IMR-90 (cell line): ENCODE measurements at regions not wholly inside any gene's neighbourhood (a gene's known extent, or its start where the extent isn't known, plus 50 kb on each side); places are given as distances from the start of the nearest gene placed in this dataset.

ENCODE experiments used
- ATAC-seq: fragments of 200-7000 bp; cut with Tn5 transposase; 2 replicates; pipeline ENCODE4 v1.9.1; 2020; ENCODE audit warnings: low read depth, mild to moderate bottlenecking, moderate library complexity
- BruUV-seq: library from RNA; stranded (reverse); fragments of 400-500 nt; replicated peaks from 2 replicates; lab custom pipeline; 2021; lab: Mats Ljungman, UMichigan
- CTCF ChIA-PET: fragments of 300-600 bp; formaldehyde crosslinking; extraction: SDS; loops from one replicate; lab custom pipeline; 2021; ENCODE audit warnings: antibody characterized with exemption; lab: Yijun Ruan, JAX
- POLR2A ChIA-PET: fragments of 300-600 bp; sonication (Branson Sonifier 250); formaldehyde crosslinking; loops from one replicate; lab custom pipeline; 2022; ENCODE audit warnings: antibody characterized with exemption; ENCODE audit not compliant: unreplicated experiment; lab: Charles Lee
- DNase-seq: peaks from one replicate; pipeline ENCODE4 v3.0.0; 2013
- H2AFZ ChIP-seq: replicated peaks from 2 replicates; pipeline ENCODE3; 2013; ENCODE audit warnings: low read length, mild to moderate bottlenecking; ENCODE audit not compliant: poor library complexity
- H2AK5ac ChIP-seq: 2 replicates; pipeline ENCODE4 v1.6.1; 2013; ENCODE audit warnings: low read depth, low read length, inconsistent platforms
- H2AK9ac ChIP-seq: replicated peaks from 2 replicates; pipeline ENCODE3; 2013; ENCODE audit warnings: mild to moderate bottlenecking, low read depth, low read length, moderate library complexity; ENCODE audit not compliant: poor library complexity
- H2BK120ac ChIP-seq: 2 replicates; pipeline ENCODE4 v1.6.1; 2013; ENCODE audit warnings: low read depth, low read length, inconsistent platforms
- H2BK15ac ChIP-seq: 3 replicates; pipeline ENCODE4 v1.6.1; 2013; ENCODE audit warnings: low read depth, low read length, inconsistent platforms
- H2BK20ac ChIP-seq: 2 replicates; pipeline ENCODE4 v1.6.1; 2013; ENCODE audit warnings: low read depth, mild to moderate bottlenecking, inconsistent platforms, low read length, moderate library complexity
- H2BK5ac ChIP-seq: 2 replicates; pipeline ENCODE4 v1.6.1; 2013; ENCODE audit warnings: mild to moderate bottlenecking, low read depth, low read length, inconsistent platforms; ENCODE audit not compliant: poor library complexity, severe bottlenecking
- H3K14ac ChIP-seq: replicated peaks from 2 replicates; pipeline ENCODE4 v1.6.1; 2013; ENCODE audit warnings: low read depth, low read length, inconsistent platforms
- H3K18ac ChIP-seq: 2 replicates; pipeline ENCODE4 v1.6.1; 2013; ENCODE audit warnings: low read depth, low read length, control low read depth
- H3K23ac ChIP-seq: 2 replicates; pipeline ENCODE4 v1.6.1; 2013; ENCODE audit warnings: low read depth, low read length, inconsistent platforms
- H3K27ac ChIP-seq: 2 replicates; pipeline ENCODE4 v1.5.1; 2013; ENCODE audit warnings: mild to moderate bottlenecking, control low read depth, low read length; ENCODE audit not compliant: insufficient read depth
- H3K27me3 ChIP-seq: 2 replicates; pipeline ENCODE4 v1.6.1; 2013; ENCODE audit warnings: low read length; ENCODE audit not compliant: control insufficient read depth, insufficient read depth
- H3K36me3 ChIP-seq: 2 replicates; pipeline ENCODE4 v1.6.1; 2013; ENCODE audit warnings: low read length, mixed read lengths; ENCODE audit not compliant: control insufficient read depth, insufficient read depth
- H3K4ac ChIP-seq: 2 replicates; pipeline ENCODE4 v1.6.1; 2013; ENCODE audit warnings: low read depth, low read length, inconsistent platforms
- H3K4me1 ChIP-seq: 2 replicates; pipeline ENCODE4 v1.6.1; 2013; ENCODE audit warnings: low read length, mixed read lengths; ENCODE audit not compliant: control insufficient read depth, insufficient read depth
- H3K4me2 ChIP-seq: 2 replicates; pipeline ENCODE4 v1.6.1; 2013; ENCODE audit warnings: low read depth, mild to moderate bottlenecking, control low read depth, low read length, moderate library complexity
- H3K4me3 ChIP-seq: 2 replicates; pipeline ENCODE4 v1.5.1; 2013; ENCODE audit warnings: low read depth, mild to moderate bottlenecking, control low read depth, low read length, moderate library complexity; ENCODE audit not compliant: insufficient read depth
- H3K56ac ChIP-seq: 2 replicates; pipeline ENCODE4 v1.6.1; 2013; ENCODE audit warnings: low read length, inconsistent platforms; ENCODE audit not compliant: insufficient read depth; ENCODE audit errors: extremely low read depth
- H3K79me1 ChIP-seq, 2 experiments: 2 replicates each; pipeline ENCODE4 v1.6.1; 2013; ENCODE audit warnings: low read length in 2 of 2, inconsistent platforms in 1 of 2, low read depth in 1 of 2
- H3K9ac ChIP-seq: 2 replicates; pipeline ENCODE4 v1.6.1; 2013; ENCODE audit warnings: low read depth, low read length, control low read depth
- H3K9me1 ChIP-seq: 2 replicates; pipeline ENCODE4 v1.6.1; 2013; ENCODE audit warnings: low read length, inconsistent platforms; ENCODE audit not compliant: insufficient read depth
- H3K9me3 ChIP-seq: 2 replicates; pipeline ENCODE4 v1.6.1; 2013; ENCODE audit warnings: low read length; ENCODE audit not compliant: control insufficient read depth, insufficient read depth
- H4K20me1 ChIP-seq: 2 replicates; pipeline ENCODE4 v1.6.1; 2013; ENCODE audit warnings: low read length, inconsistent platforms; ENCODE audit not compliant: insufficient read depth
- H4K5ac ChIP-seq: 2 replicates; pipeline ENCODE4 v1.6.1; 2013; ENCODE audit warnings: mild to moderate bottlenecking, low read depth, low read length, control low read depth
- H4K8ac ChIP-seq, 2 experiments: 2 replicates each; pipeline ENCODE4 v1.6.1; 2013; ENCODE audit warnings: low read depth in 2 of 2, low read length in 2 of 2, control low read depth in 1 of 2, inconsistent platforms in 1 of 2
- H4K91ac ChIP-seq: 2 replicates; pipeline ENCODE4 v1.6.1; 2013; ENCODE audit warnings: low read depth, low read length, inconsistent platforms; ENCODE audit not compliant: insufficient read depth
- BHLHE40 ChIP-seq: fragments of 150-350 bp; IDR thresholded peaks from 2 replicates; pipeline ENCODE4 v1.6.1; 2016; ENCODE audit warnings: mild to moderate bottlenecking, low read depth, low read length
- CHD1 ChIP-seq: IDR thresholded peaks from 2 replicates; pipeline ENCODE4 v1.6.1; 2012; ENCODE audit warnings: low read depth, low read length, improper control_type of control experiment
- MAFK ChIP-seq: IDR thresholded peaks from 2 replicates; pipeline ENCODE4 v1.6.1; 2012; ENCODE audit warnings: low read depth, low read length, improper control_type of control experiment
- RFX5 ChIP-seq: IDR thresholded peaks from 2 replicates; pipeline ENCODE4 v1.8.0; 2012; ENCODE audit warnings: low read depth, mild to moderate bottlenecking, low read length, moderate library complexity
- WGBS, 2 experiments: methylation state at CpG; one replicate each; pipeline versions ENCODE4 v1.1.5 to v1.1.7; 2013; ENCODE audit warnings: missing lambda C conversion rate in 2 of 2; ENCODE audit not compliant: insufficient read length in 1 of 2; ENCODE audit errors: extremely low coverage in 2 of 2; 5-methylcytosine and 5-hydroxymethylcytosine counted together
- dilution Hi-C: fragments of 300-500 bp; cut with HindIII; formaldehyde crosslinking; loops from one replicate; pipeline ENCODE4 v1.14.3; 2018; ENCODE audit warnings: low sequenced_read_pairs; ENCODE audit not compliant: unreplicated experiment
- in situ Hi-C: fragments of 300-500 bp; cut with MboI; formaldehyde crosslinking; loops from 3 replicates; pipeline ENCODE4 v1.14.3; 2019; ENCODE audit warnings: low sequenced_read_pairs, inconsistent platforms, mixed read lengths
- intact Hi-C: fragments of 100-400 bp; cut with micrococcal nuclease; formaldehyde crosslinking; loops from 2 replicates; pipeline ENCODE4 v1.10.0; 2022
- TF ChIP-seq, protein P1 (sequence below): fragments of 150-350 bp; IDR thresholded peaks from 2 replicates; pipeline ENCODE4 v1.6.1; 2016; ENCODE audit warnings: low read depth, mild to moderate bottlenecking, low read length, moderate library complexity, borderline replicate concordance

DNA sequence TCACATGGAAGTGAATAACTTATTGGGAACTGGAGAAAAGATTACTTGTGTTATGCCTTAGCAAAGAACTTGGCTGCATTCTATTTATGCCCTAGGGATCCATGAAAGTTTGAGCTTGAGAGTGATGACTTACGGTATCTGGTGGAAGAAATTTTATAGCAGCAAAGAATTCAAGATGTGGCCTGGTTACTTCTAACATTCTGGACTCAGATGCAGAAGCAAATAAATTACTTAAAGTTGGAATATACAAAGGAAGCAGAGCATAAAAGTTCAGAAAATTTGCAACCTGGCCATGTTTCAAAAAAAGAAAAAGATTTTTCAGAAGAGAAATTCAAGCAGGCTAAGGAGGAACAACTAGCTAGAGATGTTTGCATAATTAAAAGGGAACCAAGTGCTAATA is 252.3 kb upstream of the WDFY3 start:
- no peak overlapping the region for H2BK5ac ChIP-seq
- H2AK5ac ChIP-seq = no peak overlapping the region
- ATAC-seq = no peak
- H3K23ac ChIP-seq = no peak overlapping the region
- H4K5ac ChIP-seq = no peak overlapping the region
- no peak overlapping the region for H3K18ac ChIP-seq
- no peaks in the 10 kb centered on the region for H3K4me1 ChIP-seq
- no peaks in the 10 kb centered on the region for H3K9me3 ChIP-seq
- H3K14ac ChIP-seq = no peak overlapping the region
- no peak for DNase-seq
- no peak overlapping the region for H3K56ac ChIP-seq
- CTCF ChIA-PET = no interaction called here
- H3K4ac ChIP-seq = no peak overlapping the region
- POLR2A ChIA-PET = no interaction called here
- no peak overlapping the region for H4K91ac ChIP-seq
- intact Hi-C loops = no loop called here
- no peak overlapping the region for H4K8ac ChIP-seq
- H3K36me3 ChIP-seq = no peaks in the 10 kb centered on the region
- H2BK20ac ChIP-seq = no peak overlapping the region
- no peak overlapping the region for H3K27ac ChIP-seq
- H3K9ac ChIP-seq = no peak overlapping the region
- no peaks in the 10 kb centered on the region for H3K27me3 ChIP-seq
- in situ Hi-C loops = no loop called here
- dilution Hi-C loops = no loop called here
- H3K9me1 ChIP-seq = no peaks in the 10 kb centered on the region
- no peak overlapping the region for H3K4me3 ChIP-seq
- no TSS peak for BruUV-seq
- TF ChIP-seq MAFK (no peak), RFX5 (no peak), BHLHE40 (no peak), CHD1 (no peak)
- TF ChIP-seq, protein P1, sequence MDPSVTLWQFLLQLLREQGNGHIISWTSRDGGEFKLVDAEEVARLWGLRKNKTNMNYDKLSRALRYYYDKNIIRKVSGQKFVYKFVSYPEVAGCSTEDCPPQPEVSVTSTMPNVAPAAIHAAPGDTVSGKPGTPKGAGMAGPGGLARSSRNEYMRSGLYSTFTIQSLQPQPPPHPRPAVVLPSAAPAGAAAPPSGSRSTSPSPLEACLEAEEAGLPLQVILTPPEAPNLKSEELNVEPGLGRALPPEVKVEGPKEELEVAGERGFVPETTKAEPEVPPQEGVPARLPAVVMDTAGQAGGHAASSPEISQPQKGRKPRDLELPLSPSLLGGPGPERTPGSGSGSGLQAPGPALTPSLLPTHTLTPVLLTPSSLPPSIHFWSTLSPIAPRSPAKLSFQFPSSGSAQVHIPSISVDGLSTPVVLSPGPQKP = no peak
- no peaks in the 10 kb centered on the region for H4K20me1 ChIP-seq
- no peak overlapping the region for H3K4me2 ChIP-seq
- H2AK9ac ChIP-seq = no peak overlapping the region
- no peaks in the 10 kb centered on the region for H3K79me1 ChIP-seq
- no peak overlapping the region for H2BK120ac ChIP-seq
- H2BK15ac ChIP-seq = no peak overlapping the region
- no CpG with 5 or more reads among the region's 1 CpG for WGBS, 2 experiments
- no peak overlapping the region for H2AFZ ChIP-seq
